HG03571 (cell line): ENCODE measurements at regions not wholly inside any gene's neighbourhood (a gene's known extent, or its start where the extent isn't known, plus 50 kb on each side); places are given as distances from the start of the nearest gene placed in this dataset.
"Not testable (repeated sequence)": the region's sequence is repeated elsewhere in the genome, so short reads cannot be mapped to it uniquely, and the experiment has no call there.

Source experiments
- ATAC-seq: cut with Tn5 transposase; IDR thresholded peaks from one replicate; pipeline ENCODE4 v1.9.1; 2021; ENCODE audit not compliant: unreplicated experiment

- no peak for ATAC-seq
Measured at GRCh38 chr5:166068547-166069335, 2222.7 kb upstream of the WWC1 start.

- ATAC-seq, result no peak
Measured at GRCh38 chr5:166073901-166074581, 2217.4 kb upstream of the WWC1 start.

GRCh38 chr5:166074582-166075481 lies 2216.6 kb upstream of the WWC1 start:
- ATAC-seq, result no peak

DNA sequence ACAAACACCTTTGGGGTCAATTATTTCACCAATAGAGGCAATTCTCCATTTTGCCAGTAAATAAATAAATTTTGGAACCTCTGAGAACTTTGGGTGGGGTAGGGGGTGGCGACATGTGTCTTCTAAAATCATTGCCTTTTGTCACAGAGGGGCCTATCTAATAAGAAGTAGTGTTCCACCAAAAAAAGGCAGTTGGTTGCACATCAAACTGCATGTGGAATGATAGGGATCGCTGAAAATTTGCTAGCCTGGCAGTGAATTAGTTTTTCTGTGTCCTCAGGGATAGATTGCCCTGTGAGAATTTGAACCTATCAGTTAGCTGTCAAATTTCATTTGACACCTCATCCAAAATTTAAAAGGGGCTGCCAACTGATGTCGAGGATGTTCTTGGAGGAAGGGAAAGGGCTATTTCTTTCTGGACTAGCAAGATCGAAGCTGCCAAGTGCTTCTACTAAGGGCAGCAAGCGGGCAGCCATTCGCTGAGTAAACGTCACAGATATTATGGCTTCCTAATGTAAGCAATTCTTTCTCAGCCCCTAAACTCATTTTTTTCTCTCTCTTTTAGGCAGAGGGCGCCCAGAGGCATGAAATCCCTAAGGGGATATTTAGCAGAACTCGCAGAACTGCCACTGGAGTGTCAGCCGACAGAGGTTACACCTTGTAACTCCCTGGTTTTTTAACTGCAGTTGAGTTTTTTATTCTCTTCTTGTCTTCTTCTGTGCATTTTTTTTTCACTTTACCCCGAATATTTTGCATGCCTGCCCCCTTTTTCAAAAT lies 2208.1 kb upstream of the WWC1 start:
- ATAC-seq, result no peak

- ATAC-seq, result no peak
Measured at GRCh38 chr5:166086568-166086967, 2204.9 kb upstream of the WWC1 start.

DNA sequence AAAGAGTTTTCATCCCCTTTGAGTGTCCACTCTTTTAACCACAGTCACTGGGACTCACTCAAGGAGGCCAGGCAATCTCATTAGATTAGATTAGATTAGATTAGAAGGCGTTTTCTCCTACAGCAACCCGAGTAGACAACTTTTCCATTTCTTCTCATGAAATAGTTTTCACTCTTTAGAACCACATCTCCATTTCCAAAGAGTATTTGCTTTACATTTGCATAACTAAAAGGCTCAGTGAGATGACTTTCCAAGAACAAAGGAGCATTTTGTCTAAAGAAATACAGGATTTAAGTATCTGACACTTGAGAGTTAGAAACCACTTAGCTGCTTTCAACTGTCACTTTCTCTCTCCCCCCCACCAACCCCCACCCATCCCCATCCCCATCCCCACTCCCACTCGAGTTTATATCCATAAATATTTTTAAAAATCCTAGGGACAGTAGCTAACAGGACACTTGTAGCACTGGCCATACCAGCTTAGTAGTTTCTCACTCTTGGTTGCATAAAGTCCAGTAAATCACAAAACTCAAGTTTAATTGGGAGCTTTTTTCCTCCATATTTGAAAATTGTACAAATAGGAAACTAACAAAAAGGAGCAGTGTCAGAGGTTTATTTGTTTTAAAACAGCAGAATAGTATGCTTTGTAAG lies 2202.9 kb upstream of the WWC1 start:
- ATAC-seq, result no peak

GRCh38 chr5:166091931-166092330 lies 2199.5 kb upstream of the WWC1 start:
- no peak for ATAC-seq

DNA sequence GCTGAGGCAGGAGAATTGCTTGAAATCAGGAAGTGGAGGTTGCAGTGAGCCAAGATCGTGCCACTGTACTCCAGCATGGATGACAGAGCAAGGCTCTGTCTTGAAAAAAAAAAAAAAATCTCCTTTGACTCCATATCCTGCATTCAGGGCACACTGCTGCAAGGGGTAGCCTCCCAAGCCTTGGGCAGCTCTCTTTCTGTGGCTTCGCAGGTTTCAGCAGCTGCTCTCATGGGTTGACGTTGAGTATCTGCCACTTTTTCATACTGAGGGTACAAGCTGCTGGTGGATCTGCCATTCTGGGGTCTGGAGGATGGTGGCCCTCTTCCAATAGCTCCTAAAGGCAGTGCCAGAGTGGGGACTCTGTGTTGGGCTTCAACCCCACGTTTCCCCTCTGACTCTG lies 2198.1 kb upstream of the WWC1 start:
- ATAC-seq, result no peak

DNA sequence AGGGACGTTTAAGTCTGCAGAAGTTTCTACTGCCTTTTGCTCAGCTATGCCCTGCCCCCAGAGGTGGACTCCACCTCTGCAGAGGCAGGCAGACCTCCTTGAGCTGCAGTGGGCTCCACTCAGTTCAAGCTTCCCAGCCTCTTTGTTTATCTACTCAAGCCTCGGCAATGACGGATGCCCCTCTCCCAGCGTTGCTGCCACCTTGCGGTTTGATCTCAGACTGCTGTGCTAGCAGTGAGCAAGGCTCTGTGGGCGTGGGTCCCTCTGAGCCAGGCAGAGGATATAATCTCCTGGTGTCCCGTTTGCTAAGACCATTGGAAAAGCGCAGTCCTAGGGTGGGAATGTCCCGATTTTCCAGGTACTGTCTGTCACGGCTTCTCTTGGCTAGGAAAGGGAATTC lies 2188.5 kb upstream of the WWC1 start:
- no peak for ATAC-seq

- ATAC-seq, result no peak
Measured at GRCh38 chr5:166111021-166111420, 2180.4 kb upstream of the WWC1 start.

GRCh38 chr5:166117072-166118066 lies 2174.1 kb upstream of the WWC1 start:
- no peak for ATAC-seq

DNA sequence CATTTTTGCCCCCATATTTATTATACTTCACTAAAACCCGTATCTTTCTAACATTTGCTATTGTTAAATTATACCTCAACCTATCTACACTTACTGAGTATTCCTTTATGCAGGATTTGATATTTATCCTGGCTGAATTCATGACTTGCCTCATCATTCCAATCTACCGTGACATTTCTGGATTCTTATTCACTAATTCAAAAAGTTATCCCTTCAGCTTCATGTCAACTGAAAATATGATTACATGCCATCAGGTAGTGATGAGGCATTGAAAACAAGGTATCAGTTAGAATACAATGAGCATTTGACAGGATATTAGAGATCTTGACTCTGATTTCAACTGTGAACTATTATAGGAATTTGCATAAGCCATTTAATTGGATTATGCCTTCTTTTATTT lies 2171.9 kb upstream of the WWC1 start:
- no peak for ATAC-seq

- ATAC-seq, result no peak
Measured at GRCh38 chr5:166123717-166124116, 2167.7 kb upstream of the WWC1 start.

- ATAC-seq, result no peak
Measured at GRCh38 chr5:166127766-166128570, 2163.5 kb upstream of the WWC1 start.

DNA sequence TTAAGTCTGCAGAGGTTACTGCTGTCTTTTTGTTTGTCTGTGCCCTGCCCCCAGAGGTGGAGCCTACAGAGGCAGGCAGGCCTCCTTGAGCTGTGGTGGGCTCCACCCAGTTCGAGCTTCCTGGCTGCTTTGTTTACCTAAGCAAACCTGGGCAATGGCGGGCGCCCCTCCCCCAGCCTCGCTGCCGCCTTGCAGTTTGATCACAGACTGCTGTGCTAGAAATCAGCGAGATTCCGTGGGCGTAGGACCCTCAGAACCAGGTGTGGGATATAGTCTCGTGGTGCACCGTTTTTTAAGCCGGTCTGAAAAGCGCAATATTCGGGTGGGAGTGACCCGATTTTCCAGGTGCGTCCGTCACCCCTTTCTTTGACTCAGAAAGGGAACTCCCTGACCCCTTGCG lies 2146.3 kb upstream of the WWC1 start:
- ATAC-seq, result not testable (repeated sequence)

DNA sequence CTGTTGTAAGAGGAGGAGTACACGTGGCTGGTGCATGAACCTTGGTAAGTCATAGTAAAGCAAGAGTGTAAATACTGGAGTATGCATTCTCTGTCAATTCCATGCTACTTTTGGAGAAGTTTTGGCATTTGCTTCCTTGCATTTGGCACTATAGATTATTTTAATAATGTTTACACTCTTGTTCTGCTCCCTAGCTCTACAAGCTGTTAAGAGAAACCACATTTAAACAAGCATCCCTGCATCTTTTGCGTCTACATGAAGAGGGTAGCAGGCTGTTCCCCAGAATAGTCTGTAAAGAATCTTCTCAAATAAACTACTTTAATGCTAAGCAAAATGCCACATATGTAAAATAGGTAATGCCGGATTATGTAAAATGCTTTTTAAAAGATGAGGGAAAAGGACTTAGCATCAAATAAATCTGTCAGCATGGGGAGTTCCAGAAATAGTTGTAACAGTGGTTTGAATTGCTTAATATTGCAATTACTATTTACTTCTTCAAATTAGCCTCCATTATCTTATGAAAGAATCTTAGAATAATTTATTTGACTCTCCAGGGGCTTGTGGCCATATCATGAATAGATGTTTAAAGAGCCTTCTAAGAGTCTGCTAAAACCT lies 2127.3 kb upstream of the WWC1 start:
- ATAC-seq, result no peak

DNA sequence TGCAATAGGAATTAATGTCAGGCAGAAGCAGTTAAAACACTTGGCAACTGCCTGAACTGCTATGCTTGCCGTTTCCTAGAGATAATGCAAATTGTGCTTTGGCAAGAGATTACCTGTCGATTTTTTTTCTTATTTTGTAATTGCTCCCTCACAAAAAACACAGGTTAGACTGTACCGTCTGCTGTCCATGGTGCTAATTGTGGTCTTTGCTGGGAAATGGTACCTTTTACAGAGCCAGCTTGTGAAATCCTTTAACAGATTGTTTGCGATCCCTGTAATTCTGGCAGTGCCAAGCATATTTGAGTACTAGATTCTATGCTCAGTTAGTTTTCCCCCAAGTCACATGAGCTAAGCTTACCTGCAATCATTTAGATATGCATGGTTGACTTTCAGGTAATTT lies 2125.8 kb upstream of the WWC1 start:
- no peak for ATAC-seq

DNA sequence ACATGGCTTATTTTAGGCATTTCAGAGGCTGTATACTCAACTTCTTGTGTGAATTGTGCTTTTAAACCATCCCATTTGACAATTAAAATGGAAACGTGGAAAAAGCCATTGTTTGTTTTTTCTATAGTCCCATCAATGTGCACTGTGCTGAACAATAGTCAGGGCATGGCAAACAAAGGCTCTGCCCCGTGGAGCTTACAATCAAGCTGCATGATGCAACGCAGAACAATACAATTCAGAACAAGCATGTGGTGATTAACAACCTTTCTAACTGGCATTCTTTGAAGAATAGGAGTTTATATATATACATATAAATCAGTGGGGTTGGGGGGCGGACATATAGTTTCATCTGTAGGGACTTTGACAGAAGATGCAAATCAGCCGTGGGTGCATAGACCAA lies 2125.4 kb upstream of the WWC1 start:
- ATAC-seq, result no peak
